HUDEP-2 (cell line): ENCODE measurements at regions not wholly inside any gene's neighbourhood (a gene's known extent, or its start where the extent isn't known, plus 50 kb on each side); places are given as distances from the start of the nearest gene placed in this dataset.
A peak's percentile ranks its signal among the peaks of the same experiment; 100 is the strongest.
"Not testable (repeated sequence)": the region's sequence is repeated elsewhere in the genome, so short reads cannot be mapped to it uniquely, and the experiment has no call there.

Experiments used
- DNase-seq, 76 experiments: peaks; one replicate each; lab custom pipeline; 2025; ENCODE audit not compliant: unreplicated experiment in 76 of 76; lab: John Stamatoyannopoulos, UW

- DNase-seq, result peak in 1 of 76 experiments; percentile 13
Measured at GRCh38 chr6:169019727-169020491, 233.7 kb downstream of the THBS2 start.

- no peak for DNase-seq
Measured at GRCh38 chr6:169019111-169019510, 234.5 kb downstream of the THBS2 start.

GRCh38 chr6:169016758-169017157, 236.9 kb downstream of the THBS2 start:
- no peak for DNase-seq

- DNase-seq, result no peak
Measured at GRCh38 chr6:169014211-169015197, 239.1 kb downstream of the THBS2 start.

- no peak for DNase-seq
Measured at GRCh38 chr6:169009628-169010027, 244.0 kb downstream of the THBS2 start.

GRCh38 chr6:169008641-169009257, 244.9 kb downstream of the THBS2 start:
- DNase-seq, result peak in 1 of 76 experiments; percentile 3

- DNase-seq, result no peak
Measured at GRCh38 chr6:169005166-169005565, 248.5 kb downstream of the THBS2 start.

- DNase-seq, result no peak
Measured at GRCh38 chr6:169000022-169000421, 253.6 kb downstream of the THBS2 start.

GRCh38 chr6:168999392-168999791, 254.3 kb downstream of the THBS2 start:
- DNase-seq, result no peak

GRCh38 chr6:168996356-168996625, 257.4 kb downstream of the THBS2 start:
- DNase-seq, result no peak

- no peak for DNase-seq
Measured at GRCh38 chr6:168995526-168996355, 257.9 kb downstream of the THBS2 start.

GRCh38 chr6:168994956-168995355, 258.7 kb downstream of the THBS2 start:
- DNase-seq, result no peak

- no peak for DNase-seq
Measured at GRCh38 chr6:168992446-168993144, 261.1 kb downstream of the THBS2 start.

GRCh38 chr6:168991695-168992094, 262.0 kb downstream of the THBS2 start:
- DNase-seq, result not testable (repeated sequence)

- no peak for DNase-seq
Measured at GRCh38 chr6:168990019-168990751, 263.5 kb downstream of the THBS2 start.

GRCh38 chr6:168989421-168989820, 264.2 kb downstream of the THBS2 start:
- no peak for DNase-seq

GRCh38 chr6:168988801-168989200, 264.8 kb downstream of the THBS2 start:
- DNase-seq, result no peak

GRCh38 chr6:168988280-168988679, 265.4 kb downstream of the THBS2 start:
- no peak for DNase-seq

GRCh38 chr6:168985705-168986104, 267.9 kb downstream of the THBS2 start:
- DNase-seq, result no peak
